ENCODE measurements at regions not wholly inside any gene's neighbourhood (a gene's known extent, or its start where the extent isn't known, plus 50 kb on each side); places are given as distances from the start of the nearest gene placed in this dataset.

DNA sequence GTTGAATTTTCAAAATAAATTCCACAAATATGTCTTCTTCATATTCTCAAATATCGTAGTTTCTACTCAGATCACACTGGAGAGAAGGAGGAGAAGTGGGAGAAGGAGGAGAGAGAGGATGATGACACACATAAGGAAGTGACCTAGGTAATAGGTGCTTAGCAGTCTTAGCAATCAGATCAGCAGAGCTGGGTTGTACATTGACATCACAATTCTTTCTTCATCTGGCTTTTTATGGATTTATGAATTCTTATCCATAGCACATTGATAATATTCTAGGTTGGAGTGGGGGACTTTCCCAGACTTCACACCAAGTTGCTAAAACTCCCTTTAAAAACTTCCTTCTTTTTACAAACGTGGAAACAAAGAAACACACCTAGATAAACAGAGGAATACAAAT, 86.9 kb downstream of the FGF9 start:
- TF ChIP-seq, protein P1, sequence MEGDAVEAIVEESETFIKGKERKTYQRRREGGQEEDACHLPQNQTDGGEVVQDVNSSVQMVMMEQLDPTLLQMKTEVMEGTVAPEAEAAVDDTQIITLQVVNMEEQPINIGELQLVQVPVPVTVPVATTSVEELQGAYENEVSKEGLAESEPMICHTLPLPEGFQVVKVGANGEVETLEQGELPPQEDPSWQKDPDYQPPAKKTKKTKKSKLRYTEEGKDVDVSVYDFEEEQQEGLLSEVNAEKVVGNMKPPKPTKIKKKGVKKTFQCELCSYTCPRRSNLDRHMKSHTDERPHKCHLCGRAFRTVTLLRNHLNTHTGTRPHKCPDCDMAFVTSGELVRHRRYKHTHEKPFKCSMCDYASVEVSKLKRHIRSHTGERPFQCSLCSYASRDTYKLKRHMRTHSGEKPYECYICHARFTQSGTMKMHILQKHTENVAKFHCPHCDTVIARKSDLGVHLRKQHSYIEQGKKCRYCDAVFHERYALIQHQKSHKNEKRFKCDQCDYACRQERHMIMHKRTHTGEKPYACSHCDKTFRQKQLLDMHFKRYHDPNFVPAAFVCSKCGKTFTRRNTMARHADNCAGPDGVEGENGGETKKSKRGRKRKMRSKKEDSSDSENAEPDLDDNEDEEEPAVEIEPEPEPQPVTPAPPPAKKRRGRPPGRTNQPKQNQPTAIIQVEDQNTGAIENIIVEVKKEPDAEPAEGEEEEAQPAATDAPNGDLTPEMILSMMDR (conservative IDR thresholded peaks at IDR 0.05; ENCODE audit: low read length) = no peak
- no peak for TF ChIP-seq EZH2phosphoT487 (IDR thresholded peaks at IDR 0.05; ENCODE audit: borderline replicate concordance)
